GM19025 (cell line): ENCODE measurements at regions not wholly inside any gene's neighbourhood (a gene's known extent, or its start where the extent isn't known, plus 50 kb on each side); places are given as distances from the start of the nearest gene placed in this dataset.
"Not testable (repeated sequence)": the region's sequence is repeated elsewhere in the genome, so short reads cannot be mapped to it uniquely, and the experiment has no call there.

ENCODE experiments used
- ATAC-seq: cut with Tn5 transposase; IDR thresholded peaks from one replicate; pipeline ENCODE4 v1.9.1; 2021; ENCODE audit warnings: mild to moderate bottlenecking, low read depth, moderate library complexity; ENCODE audit not compliant: unreplicated experiment

- ATAC-seq: no peak
These were observed 117.7 kb upstream of the KCNJ3 start for GRCh38 chr2:154580767-154581166.

- ATAC-seq: not testable (repeated sequence)
These were observed 115.8 kb upstream of the KCNJ3 start for GRCh38 chr2:154582694-154583093.

- ATAC-seq: not testable (repeated sequence)
These were observed 115.2 kb upstream of the KCNJ3 start for GRCh38 chr2:154583274-154583673.

- no peak for ATAC-seq
These were observed 110.8 kb upstream of the KCNJ3 start for GRCh38 chr2:154587739-154588138.

- no peak for ATAC-seq
These were observed 109.7 kb upstream of the KCNJ3 start for GRCh38 chr2:154588838-154589237.

GRCh38 chr2:154589514-154589913, 109.0 kb upstream of the KCNJ3 start:
- no peak for ATAC-seq

GRCh38 chr2:154591294-154591820, 107.1 kb upstream of the KCNJ3 start:
- ATAC-seq: no peak

- ATAC-seq: no peak
These were observed 99.3 kb upstream of the KCNJ3 start for GRCh38 chr2:154599189-154599588.

GRCh38 chr2:154600927-154601494, 97.5 kb upstream of the KCNJ3 start:
- ATAC-seq: no peak

GRCh38 chr2:154603682-154604081, 94.8 kb upstream of the KCNJ3 start:
- no peak for ATAC-seq

- no peak for ATAC-seq
These were observed 90.1 kb upstream of the KCNJ3 start for GRCh38 chr2:154608438-154608837.

- no peak for ATAC-seq
These were observed 83.6 kb upstream of the KCNJ3 start for GRCh38 chr2:154614906-154615305.

GRCh38 chr2:154616659-154617058, 81.8 kb upstream of the KCNJ3 start:
- ATAC-seq: no peak

- ATAC-seq: no peak
These were observed 78.0 kb upstream of the KCNJ3 start for GRCh38 chr2:154620471-154620870.

GRCh38 chr2:154623819-154624218, 74.7 kb upstream of the KCNJ3 start:
- ATAC-seq: no peak

GRCh38 chr2:154637456-154637855, 61.0 kb upstream of the KCNJ3 start:
- ATAC-seq: no peak

GRCh38 chr2:154638783-154639182, 59.7 kb upstream of the KCNJ3 start:
- no peak for ATAC-seq

GRCh38 chr2:154640000-154640399, 58.5 kb upstream of the KCNJ3 start:
- ATAC-seq: no peak
